COLO829 (cell line): ENCODE measurements at regions not wholly inside any gene's neighbourhood (a gene's known extent, or its start where the extent isn't known, plus 50 kb on each side); places are given as distances from the start of the nearest gene placed in this dataset.
A peak's percentile ranks its signal among the peaks of the same experiment; 100 is the strongest.

Source experiments
- DNase-seq: peaks from one replicate; pipeline ENCODE4 v3.0.0; 2012; ENCODE audit warnings: low spot score

GRCh38 chr2:164090533-164090932 is 354.7 kb upstream of the FIGN start:
- no peak for DNase-seq

- no peak for DNase-seq
These were observed 348.3 kb upstream of the FIGN start for GRCh38 chr2:164084066-164084465.

GRCh38 chr2:164080486-164080885 is 344.7 kb upstream of the FIGN start:
- no peak for DNase-seq

GRCh38 chr2:164079258-164079657 is 343.4 kb upstream of the FIGN start:
- no peak for DNase-seq

GRCh38 chr2:164078421-164078820 is 342.6 kb upstream of the FIGN start:
- DNase-seq = no peak

- DNase-seq = no peak
These were observed 337.6 kb upstream of the FIGN start for GRCh38 chr2:164073101-164074074.

GRCh38 chr2:164069540-164069939 is 333.7 kb upstream of the FIGN start:
- DNase-seq = no peak

GRCh38 chr2:164068063-164068462 is 332.3 kb upstream of the FIGN start:
- no peak for DNase-seq

GRCh38 chr2:164066095-164066494 is 330.3 kb upstream of the FIGN start:
- DNase-seq = no peak

- no peak for DNase-seq
These were observed 329.2 kb upstream of the FIGN start for GRCh38 chr2:164065038-164065437.

- DNase-seq = peak; percentile 37
These were observed 325.4 kb upstream of the FIGN start for GRCh38 chr2:164061129-164061746.

GRCh38 chr2:164060031-164060430 is 324.2 kb upstream of the FIGN start:
- DNase-seq = peak; percentile 55

- no peak for DNase-seq
These were observed 319.8 kb upstream of the FIGN start for GRCh38 chr2:164055623-164056022.

GRCh38 chr2:164054651-164055050 is 318.8 kb upstream of the FIGN start:
- no peak for DNase-seq

GRCh38 chr2:164053021-164053420 is 317.2 kb upstream of the FIGN start:
- DNase-seq = no peak

- no peak for DNase-seq
These were observed 316.2 kb upstream of the FIGN start for GRCh38 chr2:164052006-164052405.

GRCh38 chr2:164048729-164049128 is 312.9 kb upstream of the FIGN start:
- no peak for DNase-seq

- no peak for DNase-seq
These were observed 310.2 kb upstream of the FIGN start for GRCh38 chr2:164046040-164046439.

- no peak for DNase-seq
These were observed 308.8 kb upstream of the FIGN start for GRCh38 chr2:164044622-164045021.

GRCh38 chr2:164039270-164039669 is 303.5 kb upstream of the FIGN start:
- DNase-seq = no peak

- DNase-seq = no peak
These were observed 297.2 kb upstream of the FIGN start for GRCh38 chr2:164032995-164033394.

- no peak for DNase-seq
These were observed 294.8 kb upstream of the FIGN start for GRCh38 chr2:164030623-164031022.

- no peak for DNase-seq
These were observed 293.2 kb upstream of the FIGN start for GRCh38 chr2:164028814-164029534.
